ENCODE measurements at regions not wholly inside any gene's neighbourhood (a gene's known extent, or its start where the extent isn't known, plus 50 kb on each side); places are given as distances from the start of the nearest gene placed in this dataset.

DNA sequence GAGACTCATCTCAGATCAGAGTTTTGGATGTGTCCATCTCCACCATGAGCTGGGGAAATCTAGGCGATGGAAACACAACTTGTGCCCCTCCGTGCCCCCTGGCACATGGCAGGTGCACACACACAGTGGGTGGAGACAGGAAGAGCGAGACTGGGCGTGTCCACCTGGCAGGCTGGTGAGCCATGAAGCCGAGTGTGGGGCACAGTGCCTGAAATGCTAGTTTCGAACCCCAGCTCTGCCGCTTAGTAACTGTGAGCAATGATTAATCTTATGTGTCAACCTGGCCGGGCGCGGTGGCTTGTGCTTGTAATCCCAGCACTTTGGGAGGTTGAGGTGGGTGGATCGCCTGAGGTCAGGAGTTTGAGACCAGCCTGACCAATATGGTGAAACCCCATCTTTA is 80.8 kb upstream of the RNU6ATAC start (continued):
- TF ChIP-seq MCM7 (IDR thresholded peaks at IDR 0.05) (no peak), NR4A1 (CRISPR knock-in tag; IDR thresholded peaks at IDR 0.05) (no peak), NR4A1 (tag; IDR thresholded peaks at IDR 0.05) (no peak), NCOA2 (IDR thresholded peaks at IDR 0.05; ENCODE audit: partially characterized antibody in 2 of 2) (no peak), E2F8 (IDR thresholded peaks at IDR 0.05; ENCODE audit: low read depth, partially characterized antibody) (no peak), MLLT1 (IDR thresholded peaks at IDR 0.05) (no peak), TCF15 (CRISPR knock-in tag; IDR thresholded peaks at IDR 0.05) (no peak)
